ENCODE measurements at regions not wholly inside any gene's neighbourhood (a gene's known extent, or its start where the extent isn't known, plus 50 kb on each side); places are given as distances from the start of the nearest gene placed in this dataset.

DNA sequence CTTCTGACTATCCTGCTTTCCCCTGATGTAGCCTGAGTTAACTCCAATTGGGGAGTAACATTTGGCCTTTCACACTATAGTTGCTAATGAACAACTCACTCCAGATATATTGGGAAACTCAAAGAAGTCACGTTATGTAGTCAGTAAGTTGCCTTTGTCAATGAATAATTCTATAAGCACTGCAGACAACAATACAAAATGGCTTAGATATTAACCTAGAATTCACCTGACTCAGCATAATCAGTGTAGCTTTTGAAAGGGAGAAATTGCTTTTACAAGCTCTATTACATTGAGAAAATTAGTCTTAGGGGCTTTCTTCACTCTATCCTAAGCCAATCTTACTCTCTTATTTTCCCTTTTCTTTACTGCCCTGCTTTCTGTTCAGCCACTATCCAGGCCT, 303.5 kb upstream of the NR5A2 start:
- H3K36me3 ChIP-seq (ENCODE audit: control insufficient read depth, insufficient read depth, low read length): no peaks in the 10 kb centered on the region

DNA sequence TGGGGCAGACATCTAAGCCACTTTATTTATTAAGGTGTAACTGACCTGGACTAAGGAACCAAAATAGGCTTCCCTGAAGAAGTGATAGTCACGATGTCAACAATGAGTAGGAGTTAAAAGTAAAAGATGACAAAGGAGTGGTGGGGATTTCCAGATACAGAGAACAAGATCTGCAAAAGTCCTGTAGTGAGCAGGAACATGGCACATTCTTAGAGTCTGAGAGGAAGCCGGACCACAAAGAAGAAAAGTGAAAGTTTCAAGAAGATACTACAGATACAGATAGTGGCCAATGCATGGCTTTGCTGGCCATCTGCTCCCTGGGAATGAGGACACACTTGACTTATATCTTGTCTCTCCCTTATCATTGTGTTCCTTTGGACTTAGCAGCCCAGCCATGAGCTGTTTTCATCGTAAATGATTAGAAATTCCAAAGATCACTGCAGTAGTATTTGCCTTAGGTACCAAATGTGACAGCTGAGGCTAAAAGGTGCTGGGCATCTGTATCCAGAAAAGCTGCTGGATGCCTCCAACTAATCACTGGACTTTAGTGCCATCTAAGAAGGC, 302.4 kb upstream of the NR5A2 start:
- H3K27me3 ChIP-seq (replicated peaks; ENCODE audit: control insufficient read depth, insufficient read depth, low read length): no peaks in the 10 kb centered on the region
- TF ChIP-seq, protein P1, sequence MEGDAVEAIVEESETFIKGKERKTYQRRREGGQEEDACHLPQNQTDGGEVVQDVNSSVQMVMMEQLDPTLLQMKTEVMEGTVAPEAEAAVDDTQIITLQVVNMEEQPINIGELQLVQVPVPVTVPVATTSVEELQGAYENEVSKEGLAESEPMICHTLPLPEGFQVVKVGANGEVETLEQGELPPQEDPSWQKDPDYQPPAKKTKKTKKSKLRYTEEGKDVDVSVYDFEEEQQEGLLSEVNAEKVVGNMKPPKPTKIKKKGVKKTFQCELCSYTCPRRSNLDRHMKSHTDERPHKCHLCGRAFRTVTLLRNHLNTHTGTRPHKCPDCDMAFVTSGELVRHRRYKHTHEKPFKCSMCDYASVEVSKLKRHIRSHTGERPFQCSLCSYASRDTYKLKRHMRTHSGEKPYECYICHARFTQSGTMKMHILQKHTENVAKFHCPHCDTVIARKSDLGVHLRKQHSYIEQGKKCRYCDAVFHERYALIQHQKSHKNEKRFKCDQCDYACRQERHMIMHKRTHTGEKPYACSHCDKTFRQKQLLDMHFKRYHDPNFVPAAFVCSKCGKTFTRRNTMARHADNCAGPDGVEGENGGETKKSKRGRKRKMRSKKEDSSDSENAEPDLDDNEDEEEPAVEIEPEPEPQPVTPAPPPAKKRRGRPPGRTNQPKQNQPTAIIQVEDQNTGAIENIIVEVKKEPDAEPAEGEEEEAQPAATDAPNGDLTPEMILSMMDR (IDR thresholded peaks at IDR 0.05; ENCODE audit: insufficient read depth, low read length, poor library complexity, severe bottlenecking): no peak
- no peak overlapping the region for H3K4me3 ChIP-seq (replicated peaks; ENCODE audit: low read depth, low read length)
- DNase-seq (ENCODE audit: extremely low read depth, insufficient read length): peak; percentile 15
- no peaks in the 10 kb centered on the region for H3K36me3 ChIP-seq (ENCODE audit: control insufficient read depth, insufficient read depth, low read length)

More for the DNA sequence above, 303.5 kb upstream of the NR5A2 start:
- TF ChIP-seq, protein P1 (IDR thresholded peaks at IDR 0.05; ENCODE audit: insufficient read depth, low read length, poor library complexity, severe bottlenecking): no peak
- no peak overlapping the region for H3K4me3 ChIP-seq (replicated peaks; ENCODE audit: low read depth, low read length)
- DNase-seq (ENCODE audit: extremely low read depth, insufficient read length): no peak
- no peaks in the 10 kb centered on the region for H3K27me3 ChIP-seq (replicated peaks; ENCODE audit: control insufficient read depth, insufficient read depth, low read length)

DNA sequence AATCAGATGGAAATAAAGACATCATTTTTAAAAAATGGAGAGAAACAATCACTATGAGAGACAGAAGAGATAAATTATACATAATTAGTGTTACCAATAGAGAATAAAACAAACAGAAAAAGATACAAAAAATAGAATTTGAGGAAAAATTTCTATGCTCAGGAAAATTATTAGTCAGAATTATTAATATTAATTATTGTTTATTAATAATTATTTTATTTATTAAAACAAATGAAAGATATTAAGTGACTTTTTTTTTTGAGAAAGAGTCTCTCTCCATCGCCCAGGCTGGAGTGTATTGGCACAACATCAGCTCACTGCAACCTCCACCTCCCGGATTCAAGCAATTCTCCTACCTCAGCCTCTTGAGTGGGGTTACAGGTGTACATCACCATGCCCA, 299.8 kb upstream of the NR5A2 start:
- no peak for DNase-seq (ENCODE audit: extremely low read depth, insufficient read length)
- Histone ChIP-seq H3K36me3 (ENCODE audit: control insufficient read depth, insufficient read depth, low read length) (no peaks in the 10 kb centered on the region), H3K4me3 (replicated peaks; ENCODE audit: low read depth, low read length) (no peak overlapping the region), H3K27me3 (replicated peaks; ENCODE audit: control insufficient read depth, insufficient read depth, low read length) (no peaks in the 10 kb centered on the region)
- TF ChIP-seq, protein P1 (IDR thresholded peaks at IDR 0.05; ENCODE audit: insufficient read depth, low read length, poor library complexity, severe bottlenecking): no peak

DNA sequence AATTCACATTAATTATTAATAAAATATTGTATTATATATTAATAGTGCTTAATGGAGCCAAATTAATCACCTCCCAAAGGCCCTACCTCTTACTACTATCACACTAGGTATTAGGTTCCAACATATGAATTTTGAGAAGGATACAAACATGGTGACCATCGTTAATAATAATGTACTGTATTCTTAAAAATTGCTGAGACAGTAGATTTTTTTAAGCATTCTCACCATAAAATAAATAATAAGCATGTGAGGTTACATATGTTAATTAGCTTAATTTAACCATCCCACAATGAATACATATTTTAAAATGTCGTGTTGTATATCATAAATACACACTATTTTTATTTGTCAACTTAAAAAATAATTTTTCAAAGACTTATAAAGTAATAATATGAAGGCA, 299.2 kb upstream of the NR5A2 start:
- no peak for DNase-seq (ENCODE audit: extremely low read depth, insufficient read length)

DNA sequence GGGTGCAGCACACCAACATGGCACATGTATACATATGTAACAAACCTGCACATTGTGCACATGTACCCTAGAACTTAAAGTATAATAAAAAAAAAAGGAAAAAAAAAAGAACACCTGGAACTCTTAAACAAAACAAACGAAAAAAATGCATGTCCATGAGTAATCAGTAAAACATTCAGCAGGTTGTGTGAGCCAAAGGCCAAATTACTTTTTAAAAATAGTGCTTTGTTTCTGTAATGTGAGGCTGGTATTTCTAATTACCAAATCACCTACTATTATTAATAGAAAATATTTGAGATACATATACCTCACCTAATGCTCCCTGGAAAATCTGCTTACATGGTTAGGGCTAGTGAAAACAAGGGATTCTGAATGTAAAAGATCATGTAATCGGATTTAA, 294.4 kb upstream of the NR5A2 start:
- TF ChIP-seq, protein P1 (IDR thresholded peaks at IDR 0.05; ENCODE audit: insufficient read depth, low read length, poor library complexity, severe bottlenecking): no peak

More for the DNA sequence above, 299.2 kb upstream of the NR5A2 start:
- TF ChIP-seq, protein P1 (IDR thresholded peaks at IDR 0.05; ENCODE audit: insufficient read depth, low read length, poor library complexity, severe bottlenecking): no peak
- Histone ChIP-seq H3K27me3 (replicated peaks; ENCODE audit: control insufficient read depth, insufficient read depth, low read length) (no peaks in the 10 kb centered on the region), H3K36me3 (ENCODE audit: control insufficient read depth, insufficient read depth, low read length) (no peaks in the 10 kb centered on the region), H3K4me3 (replicated peaks; ENCODE audit: low read depth, low read length) (no peak overlapping the region)

DNA sequence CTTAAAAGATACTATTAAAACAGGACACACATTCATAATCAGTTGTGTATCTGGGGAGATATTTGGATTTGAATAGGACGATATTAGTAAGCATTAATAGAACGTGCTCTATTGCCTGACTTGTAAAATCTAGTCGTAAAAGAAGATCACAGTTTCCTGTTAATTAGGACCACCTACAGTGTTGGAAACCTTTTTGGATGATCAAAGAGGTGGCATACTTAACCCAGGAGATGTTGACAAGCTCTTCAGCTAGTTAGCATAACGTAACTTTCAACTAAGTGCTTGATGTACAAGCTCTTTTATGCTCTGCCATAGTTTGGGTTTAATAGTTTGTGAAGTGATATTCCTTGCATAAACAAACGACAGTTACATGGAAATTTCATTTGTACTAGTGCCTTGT, 293.3 kb upstream of the NR5A2 start:
- Histone ChIP-seq H3K27me3 (replicated peaks; ENCODE audit: control insufficient read depth, insufficient read depth, low read length) (no peaks in the 10 kb centered on the region), H3K4me3 (replicated peaks; ENCODE audit: low read depth, low read length) (no peak overlapping the region), H3K36me3 (ENCODE audit: control insufficient read depth, insufficient read depth, low read length) (no peaks in the 10 kb centered on the region)
- no peak for DNase-seq (ENCODE audit: extremely low read depth, insufficient read length)
- TF ChIP-seq, protein P1 (IDR thresholded peaks at IDR 0.05; ENCODE audit: insufficient read depth, low read length, poor library complexity, severe bottlenecking): no peak

More for the DNA sequence above, 294.4 kb upstream of the NR5A2 start:
- Histone ChIP-seq H3K36me3 (ENCODE audit: control insufficient read depth, insufficient read depth, low read length) (no peaks in the 10 kb centered on the region), H3K27me3 (replicated peaks; ENCODE audit: control insufficient read depth, insufficient read depth, low read length) (no peaks in the 10 kb centered on the region), H3K4me3 (replicated peaks; ENCODE audit: low read depth, low read length) (no peak overlapping the region)
- no peak for DNase-seq (ENCODE audit: extremely low read depth, insufficient read length)

Measured in GM06990 (cell line).